ENCODE measurements at regions not wholly inside any gene's neighbourhood (a gene's known extent, or its start where the extent isn't known, plus 50 kb on each side); places are given as distances from the start of the nearest gene placed in this dataset.
"Not testable (repeated sequence)": the region's sequence is repeated elsewhere in the genome, so short reads cannot be mapped to it uniquely, and the experiment has no call there.

GRCh38 chr4:75141162-75141561 is 208.2 kb downstream of the PARM1 start:
- no peak overlapping the region for H3K27ac ChIP-seq
- TF ChIP-seq CTCF (IDR thresholded peaks at IDR 0.05; ENCODE audit: low read depth, low read length), result no peak
- H3K4me3 ChIP-seq (ENCODE audit: low read depth, low read length), result no peak overlapping the region
- no peaks in the 10 kb centered on the region for H3K36me3 ChIP-seq
- H3K9me3 ChIP-seq (ENCODE audit: severe bottlenecking), result no peaks in the 10 kb centered on the region
- DNase-seq, result no peak
- H3K27me3 ChIP-seq (ENCODE audit: insufficient read depth, low read depth, severe bottlenecking), result no peaks in the 10 kb centered on the region

GRCh38 chr4:75137302-75137701 is 204.4 kb downstream of the PARM1 start:
- Histone ChIP-seq H3K36me3 (no peaks in the 10 kb centered on the region), H3K27me3 (ENCODE audit: insufficient read depth, low read depth, severe bottlenecking) (no peaks in the 10 kb centered on the region), H3K27ac (no peak overlapping the region), H3K9me3 (ENCODE audit: severe bottlenecking) (no peaks in the 10 kb centered on the region), H3K4me3 (ENCODE audit: low read depth, low read length) (no peak overlapping the region)
- DNase-seq, result no peak
- no peak for TF ChIP-seq CTCF (IDR thresholded peaks at IDR 0.05; ENCODE audit: low read depth, low read length)

GRCh38 chr4:75135068-75135825 is 202.3 kb downstream of the PARM1 start:
- Histone ChIP-seq H3K36me3 (no peaks in the 10 kb centered on the region), H3K4me3 (ENCODE audit: low read depth, low read length) (no peak overlapping the region), H3K27ac (no peak overlapping the region), H3K9me3 (ENCODE audit: severe bottlenecking) (no peaks in the 10 kb centered on the region), H3K27me3 (ENCODE audit: insufficient read depth, low read depth, severe bottlenecking) (no peaks in the 10 kb centered on the region)
- no peak for DNase-seq
- TF ChIP-seq CTCF (IDR thresholded peaks at IDR 0.05; ENCODE audit: low read depth, low read length), result no peak

GRCh38 chr4:75126870-75127269 is 194.0 kb downstream of the PARM1 start:
- not testable (repeated sequence) for H3K9me3 ChIP-seq (ENCODE audit: severe bottlenecking); H3K4me3 ChIP-seq (ENCODE audit: low read depth, low read length); H3K27ac ChIP-seq; H3K36me3 ChIP-seq; DNase-seq; H3K27me3 ChIP-seq (ENCODE audit: insufficient read depth, low read depth, severe bottlenecking)

- Histone ChIP-seq H3K27ac (no peak overlapping the region), H3K36me3 (no peaks in the 10 kb centered on the region), H3K4me3 (ENCODE audit: low read depth, low read length) (no peak overlapping the region), H3K27me3 (ENCODE audit: insufficient read depth, low read depth, severe bottlenecking) (no peaks in the 10 kb centered on the region), H3K9me3 (ENCODE audit: severe bottlenecking) (no peaks in the 10 kb centered on the region)
- TF ChIP-seq CTCF (IDR thresholded peaks at IDR 0.05; ENCODE audit: low read depth, low read length), result no peak
- no peak for DNase-seq
Measured at GRCh38 chr4:75126058-75126457, 193.1 kb downstream of the PARM1 start.

- no peaks in the 10 kb centered on the region for H3K27me3 ChIP-seq (ENCODE audit: insufficient read depth, low read depth, severe bottlenecking)
- TF ChIP-seq CTCF (IDR thresholded peaks at IDR 0.05; ENCODE audit: low read depth, low read length), result no peak
- no peak for DNase-seq
- H3K36me3 ChIP-seq, result no peaks in the 10 kb centered on the region
- no peak overlapping the region for H3K4me3 ChIP-seq (ENCODE audit: low read depth, low read length)
- no peak overlapping the region for H3K27ac ChIP-seq
- peaks cover 6% of the 10 kb centered on the region for H3K9me3 ChIP-seq (ENCODE audit: severe bottlenecking)
Measured at GRCh38 chr4:75122424-75123014, 189.6 kb downstream of the PARM1 start.
